ENCODE measurements at regions not wholly inside any gene's neighbourhood (a gene's known extent, or its start where the extent isn't known, plus 50 kb on each side); places are given as distances from the start of the nearest gene placed in this dataset.

GRCh38 chr11:70843906-70844305 lies 408.5 kb downstream of the SHANK2 start:
- TF ChIP-seq CTCF (IDR thresholded peaks at IDR 0.05; ENCODE audit: low read depth, low read length) (no peak), POLR2A (IDR thresholded peaks at IDR 0.05; ENCODE audit: extremely low read depth, insufficient read length) (no peak)

All from NB4 (cell line).